ENCODE measurements at regions not wholly inside any gene's neighbourhood (a gene's known extent, or its start where the extent isn't known, plus 50 kb on each side); places are given as distances from the start of the nearest gene placed in this dataset.

DNA sequence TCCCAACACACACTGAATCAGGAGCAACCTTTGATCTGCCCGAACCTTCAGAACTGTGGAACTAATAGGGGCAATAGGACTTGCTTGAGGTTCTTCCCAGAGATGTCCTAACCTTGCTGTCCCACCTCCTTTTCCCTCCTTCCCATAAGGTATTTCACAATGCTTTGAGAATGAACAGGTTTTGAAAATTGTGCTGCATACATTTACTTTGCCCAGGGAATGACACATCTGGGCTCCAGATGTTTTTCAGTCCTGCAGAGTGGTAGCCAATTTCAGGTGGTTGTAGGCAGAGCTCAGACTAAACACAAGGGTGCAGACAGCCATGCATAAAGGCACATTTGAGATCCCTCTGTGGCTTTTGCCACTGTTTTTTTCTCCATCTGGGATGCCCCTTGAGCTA, 206.7 kb upstream of the PWP1 start:
- Histone ChIP-seq H3K4me3 (no peak overlapping the region), H3K9me3 (ENCODE audit: low read depth) (no peaks in the 10 kb centered on the region), H2AFZ (no peak overlapping the region), H3K36me3 (replicated peaks; ENCODE audit: insufficient read depth, low read depth) (no peaks in the 10 kb centered on the region), H3K4me2 (no peak overlapping the region), H3K4me1 (ENCODE audit: insufficient read depth) (no peaks in the 10 kb centered on the region), H3K27ac (no peak overlapping the region), H3K27me3 (no peaks in the 10 kb centered on the region), H4K20me1 (ENCODE audit: insufficient read depth, poor library complexity, severe bottlenecking) (no peaks in the 10 kb centered on the region), H3K79me2 (no peaks in the 10 kb centered on the region), H3K9me2 (replicated peaks; ENCODE audit: insufficient read depth) (no peaks in the 10 kb centered on the region)
- TF ChIP-seq EZH2 (IDR thresholded peaks at IDR 0.05; ENCODE audit: borderline replicate concordance) = no peak
- TF ChIP-seq, protein P1, sequence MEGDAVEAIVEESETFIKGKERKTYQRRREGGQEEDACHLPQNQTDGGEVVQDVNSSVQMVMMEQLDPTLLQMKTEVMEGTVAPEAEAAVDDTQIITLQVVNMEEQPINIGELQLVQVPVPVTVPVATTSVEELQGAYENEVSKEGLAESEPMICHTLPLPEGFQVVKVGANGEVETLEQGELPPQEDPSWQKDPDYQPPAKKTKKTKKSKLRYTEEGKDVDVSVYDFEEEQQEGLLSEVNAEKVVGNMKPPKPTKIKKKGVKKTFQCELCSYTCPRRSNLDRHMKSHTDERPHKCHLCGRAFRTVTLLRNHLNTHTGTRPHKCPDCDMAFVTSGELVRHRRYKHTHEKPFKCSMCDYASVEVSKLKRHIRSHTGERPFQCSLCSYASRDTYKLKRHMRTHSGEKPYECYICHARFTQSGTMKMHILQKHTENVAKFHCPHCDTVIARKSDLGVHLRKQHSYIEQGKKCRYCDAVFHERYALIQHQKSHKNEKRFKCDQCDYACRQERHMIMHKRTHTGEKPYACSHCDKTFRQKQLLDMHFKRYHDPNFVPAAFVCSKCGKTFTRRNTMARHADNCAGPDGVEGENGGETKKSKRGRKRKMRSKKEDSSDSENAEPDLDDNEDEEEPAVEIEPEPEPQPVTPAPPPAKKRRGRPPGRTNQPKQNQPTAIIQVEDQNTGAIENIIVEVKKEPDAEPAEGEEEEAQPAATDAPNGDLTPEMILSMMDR (IDR thresholded peaks at IDR 0.05; ENCODE audit: poor library complexity) = no peak
- no peak for TF ChIP-seq EZH2phosphoT487 (IDR thresholded peaks at IDR 0.05; ENCODE audit: low read depth, severe bottlenecking, unreplicated experiment)
- no peak for DNase-seq (ENCODE audit: low spot score)
- 64% methylated on average over 1 of the region's 1 CpG for WGBS (ENCODE audit: low lambda C conversion rate, missing lambda C conversion rate)

DNA sequence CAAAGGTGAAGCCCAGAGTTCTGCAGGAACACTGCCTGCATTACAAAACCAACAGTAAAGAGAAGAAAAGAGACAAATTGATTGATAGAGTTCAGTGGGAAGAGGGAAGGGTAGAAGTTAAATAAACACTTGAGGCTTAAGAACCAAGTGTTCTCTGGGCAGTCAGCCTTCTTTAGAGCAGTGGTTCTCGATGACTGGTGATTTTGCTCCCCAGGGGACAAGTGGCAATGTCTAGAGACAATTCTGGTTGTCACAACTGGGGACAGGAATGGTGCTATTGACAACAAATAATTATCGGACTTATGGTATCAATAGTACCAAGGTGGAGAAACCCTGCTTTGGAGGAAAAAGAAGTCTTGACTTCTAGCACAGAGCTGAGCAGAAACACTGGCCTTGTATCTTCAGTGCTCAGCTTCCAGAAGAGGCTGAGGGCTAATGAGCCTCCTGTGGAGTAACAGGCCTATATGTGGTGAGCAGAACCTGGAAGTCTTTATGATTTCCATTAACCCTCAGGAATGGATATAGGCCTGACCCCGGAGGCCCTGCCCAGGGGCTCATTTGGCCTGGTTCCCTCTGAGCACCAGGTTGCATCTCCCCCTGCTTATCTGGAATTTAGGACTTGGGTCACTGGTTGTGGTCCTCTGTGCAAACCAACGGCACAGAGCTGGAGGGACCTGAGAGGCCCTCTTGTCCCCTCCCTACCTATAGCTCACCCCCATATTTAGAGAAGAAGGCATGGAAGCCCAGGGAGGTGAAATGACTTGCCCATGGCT, 204.6 kb upstream of the PWP1 start:
- no peaks in the 10 kb centered on the region for H3K27me3 ChIP-seq

DNA sequence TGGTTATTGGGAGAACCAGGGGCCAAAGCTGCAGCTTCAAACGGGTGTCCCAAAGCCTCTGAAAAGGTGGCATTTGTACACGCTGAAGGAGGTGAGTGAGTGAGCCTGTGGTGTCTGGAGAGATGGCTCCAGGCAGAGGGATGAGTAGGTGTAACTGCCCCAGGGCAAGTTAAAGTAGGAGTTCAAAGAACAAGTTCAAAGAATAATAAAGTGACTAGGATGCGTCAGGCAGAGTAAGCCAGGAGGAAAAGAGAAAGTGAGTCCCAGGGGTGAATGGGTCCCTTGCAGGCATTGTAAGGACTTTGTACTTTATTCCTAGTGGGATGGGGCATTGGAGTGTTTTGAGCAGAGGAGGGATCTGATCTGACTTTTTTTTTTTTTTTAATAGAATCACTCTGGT, 201.4 kb upstream of the PWP1 start:
- H3K9me2 ChIP-seq (replicated peaks; ENCODE audit: insufficient read depth) = no peaks in the 10 kb centered on the region
- peak; percentile 12 for DNase-seq (ENCODE audit: low spot score)
- no peak overlapping the region for H3K4me2 ChIP-seq
- no peaks in the 10 kb centered on the region for H4K20me1 ChIP-seq (ENCODE audit: insufficient read depth, poor library complexity, severe bottlenecking)
- H3K9me3 ChIP-seq (ENCODE audit: low read depth) = no peaks in the 10 kb centered on the region
- TF ChIP-seq, protein P1 (IDR thresholded peaks at IDR 0.05; ENCODE audit: poor library complexity) = no peak
- no peak for TF ChIP-seq EZH2 (IDR thresholded peaks at IDR 0.05; ENCODE audit: borderline replicate concordance)
- no peak for TF ChIP-seq EZH2phosphoT487 (IDR thresholded peaks at IDR 0.05; ENCODE audit: low read depth, severe bottlenecking, unreplicated experiment)
- H3K27ac ChIP-seq = no peak overlapping the region
- WGBS (ENCODE audit: low lambda C conversion rate, missing lambda C conversion rate) = 70% methylated on average over 3 of the region's 3 CpGs
- no peaks in the 10 kb centered on the region for H3K36me3 ChIP-seq (replicated peaks; ENCODE audit: insufficient read depth, low read depth)
- H2AFZ ChIP-seq = no peak overlapping the region
- H3K79me2 ChIP-seq = no peaks in the 10 kb centered on the region
- peaks cover 7% of the 10 kb centered on the region for H3K4me1 ChIP-seq (ENCODE audit: insufficient read depth)
- no peak overlapping the region for H3K4me3 ChIP-seq
- H3K27me3 ChIP-seq = no peaks in the 10 kb centered on the region

More for the DNA sequence above, 204.6 kb upstream of the PWP1 start:
- WGBS (ENCODE audit: low lambda C conversion rate, missing lambda C conversion rate) = 85% methylated on average over 4 of the region's 4 CpGs
- H3K9me2 ChIP-seq (replicated peaks; ENCODE audit: insufficient read depth) = no peaks in the 10 kb centered on the region
- no peak overlapping the region for H3K27ac ChIP-seq
- H3K4me2 ChIP-seq = no peak overlapping the region
- TF ChIP-seq EZH2 (IDR thresholded peaks at IDR 0.05; ENCODE audit: borderline replicate concordance) (no peak), EZH2phosphoT487 (IDR thresholded peaks at IDR 0.05; ENCODE audit: low read depth, severe bottlenecking, unreplicated experiment) (no peak)
- TF ChIP-seq, protein P1 (IDR thresholded peaks at IDR 0.05; ENCODE audit: poor library complexity) = no peak
- peaks cover 7% of the 10 kb centered on the region for H3K4me1 ChIP-seq (ENCODE audit: insufficient read depth)
- no peak overlapping the region for H2AFZ ChIP-seq
- no peaks in the 10 kb centered on the region for H3K79me2 ChIP-seq
- no peak overlapping the region for H3K4me3 ChIP-seq
- no peak for DNase-seq (ENCODE audit: low spot score)
- H3K9me3 ChIP-seq (ENCODE audit: low read depth) = no peaks in the 10 kb centered on the region
- H4K20me1 ChIP-seq (ENCODE audit: insufficient read depth, poor library complexity, severe bottlenecking) = no peaks in the 10 kb centered on the region
- H3K36me3 ChIP-seq (replicated peaks; ENCODE audit: insufficient read depth, low read depth) = no peaks in the 10 kb centered on the region
